NCI-H524 treated with DMSO at 0.1 percent for 48 hours (cell line): ENCODE measurements at regions not wholly inside any gene's neighbourhood (a gene's known extent, or its start where the extent isn't known, plus 50 kb on each side); places are given as distances from the start of the nearest gene placed in this dataset.
A peak's percentile ranks its signal among the peaks of the same experiment; 100 is the strongest.

Experiments
- DNase-seq: peaks from one replicate; lab custom pipeline; 2025; lab: John Stamatoyannopoulos, UW

DNA sequence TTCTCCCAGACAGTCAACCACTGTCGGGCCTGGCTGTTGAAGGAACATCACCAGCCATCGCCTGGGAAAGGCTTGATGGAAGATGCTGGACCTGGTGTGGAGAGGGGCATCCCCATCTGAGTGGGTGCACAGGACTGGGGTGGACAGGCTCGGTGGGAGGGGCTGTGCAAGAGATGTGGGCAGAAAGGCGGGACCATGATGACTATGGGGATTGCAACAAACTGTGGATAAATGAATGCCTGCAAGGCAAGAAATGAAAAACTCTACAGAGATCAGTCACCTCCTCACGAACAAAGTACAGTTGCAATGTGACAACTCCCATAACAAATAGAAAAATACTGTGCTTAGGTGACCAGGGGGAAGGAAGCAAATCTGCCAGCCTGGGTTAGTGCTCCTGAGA, 171.9 kb upstream of the GPR12 start:
- DNase-seq: no peak

DNA sequence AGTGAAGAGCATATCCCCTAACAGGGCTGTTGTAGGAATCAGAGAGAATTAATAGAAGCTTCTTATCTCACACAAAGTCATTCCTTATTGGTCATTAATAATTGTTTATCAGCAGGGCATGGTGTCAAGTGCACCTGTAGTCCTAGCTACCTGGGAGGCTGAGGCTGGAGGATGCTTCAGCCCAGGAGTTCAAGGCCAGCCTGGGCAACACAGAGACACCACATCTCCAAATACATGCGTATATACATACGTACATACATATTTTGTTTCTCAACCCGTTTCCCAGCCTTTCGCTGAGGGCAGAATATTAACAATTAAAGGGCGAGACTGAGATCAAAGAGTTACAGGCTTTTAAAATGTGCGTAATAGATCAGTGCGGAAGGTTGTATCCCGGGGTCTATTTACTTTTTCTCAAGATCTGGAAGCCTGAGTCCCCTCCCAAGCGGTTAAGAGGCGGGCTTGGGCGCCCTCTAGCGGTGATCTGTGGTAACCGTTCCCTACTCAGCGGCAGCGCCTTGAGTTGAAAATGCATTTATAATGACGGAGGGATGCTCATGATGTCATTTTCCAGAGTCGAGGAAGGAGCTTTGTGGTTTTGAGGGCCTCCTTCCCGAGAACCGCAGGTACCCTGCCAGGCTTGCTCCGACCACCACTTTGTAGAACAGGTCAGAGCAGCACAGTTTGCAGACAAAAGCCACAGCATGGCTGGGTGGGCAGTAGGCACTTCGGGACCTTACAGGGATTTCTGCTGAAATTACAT, 169.6 kb upstream of the GPR12 start:
- DNase-seq: peak; percentile 44

DNA sequence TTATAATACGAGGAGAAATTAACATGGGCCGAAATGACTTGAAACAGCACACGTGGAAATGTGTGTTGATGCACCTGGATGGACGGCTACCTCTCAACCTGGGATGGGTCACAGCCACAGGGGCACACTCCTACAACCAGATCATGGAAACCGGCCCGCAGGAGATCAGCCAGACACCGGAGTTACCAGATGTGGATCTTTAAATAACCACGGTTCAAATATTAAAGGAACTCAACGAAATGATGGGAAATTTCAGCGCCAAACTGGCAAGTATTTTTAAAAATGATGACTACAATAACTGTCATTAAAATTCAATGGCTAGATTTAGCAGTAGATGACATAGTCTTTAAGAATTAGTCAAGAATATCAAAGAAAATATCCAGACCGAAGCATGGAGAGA, 166.9 kb upstream of the GPR12 start:
- no peak for DNase-seq

DNA sequence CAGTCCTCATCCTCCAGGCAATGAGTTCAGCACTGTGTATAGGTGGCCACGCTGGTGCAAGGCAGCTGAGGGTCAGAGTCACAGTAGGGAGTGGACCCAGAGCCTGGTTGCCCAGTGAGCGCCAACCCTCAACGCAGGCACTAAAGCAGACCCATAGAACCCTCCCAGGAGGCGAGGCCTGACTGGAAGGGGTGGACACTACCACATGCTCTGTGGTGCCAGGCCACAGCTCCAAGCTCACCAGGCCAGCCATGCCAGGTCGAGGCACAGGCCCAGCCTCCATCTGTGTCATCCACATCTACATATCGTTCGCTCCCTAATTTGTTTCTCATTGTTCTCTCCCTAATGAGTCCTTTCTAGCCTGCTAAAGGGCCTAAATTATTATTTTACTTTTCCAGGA, 165.8 kb upstream of the GPR12 start:
- no peak for DNase-seq

DNA sequence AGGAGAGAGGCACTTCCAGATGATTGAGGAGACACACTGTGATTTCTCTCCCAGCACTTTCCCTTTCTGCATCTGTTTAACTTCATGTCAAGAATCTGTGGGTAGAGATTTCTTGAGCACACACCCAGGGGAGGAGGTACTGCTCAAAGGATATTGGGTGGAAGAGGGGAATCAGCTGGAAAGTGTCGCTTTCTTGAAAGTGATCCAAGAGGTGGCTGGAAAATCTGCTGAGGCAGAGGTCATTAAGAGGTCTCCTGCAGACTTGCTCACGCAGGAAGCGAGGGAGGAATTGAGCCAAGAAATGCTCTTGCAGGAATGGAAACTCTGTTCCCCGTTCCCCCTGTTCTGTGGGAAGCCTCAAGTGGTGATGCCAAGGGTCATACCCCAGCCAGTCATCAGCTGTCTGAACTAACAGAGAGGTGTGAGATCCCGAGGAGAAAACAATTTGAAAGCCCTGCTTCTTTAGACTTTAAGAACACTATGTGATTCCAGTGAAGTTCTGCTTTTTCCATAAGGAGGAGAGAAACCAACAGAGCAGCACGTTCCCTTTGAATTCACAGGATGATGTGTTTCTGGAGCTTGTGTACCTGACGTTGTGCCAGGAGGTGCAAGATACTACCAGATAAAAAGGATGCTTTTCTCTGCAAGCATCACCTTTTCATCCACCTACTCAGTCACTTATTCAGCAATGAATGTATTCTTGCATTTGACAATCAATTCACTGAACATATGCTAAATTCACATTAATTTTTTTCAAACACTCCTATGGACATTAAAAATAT, 163.4 kb upstream of the GPR12 start:
- no peak for DNase-seq

- DNase-seq: no peak
Observed at GRCh38 chr13:26921918-26922317, 161.3 kb upstream of the GPR12 start.

- DNase-seq: no peak
Observed at GRCh38 chr13:26920614-26921355, 160.2 kb upstream of the GPR12 start.

- DNase-seq: no peak
Observed at GRCh38 chr13:26919732-26920131, 159.1 kb upstream of the GPR12 start.

- DNase-seq: no peak
Observed at GRCh38 chr13:26919311-26919710, 158.7 kb upstream of the GPR12 start.

DNA sequence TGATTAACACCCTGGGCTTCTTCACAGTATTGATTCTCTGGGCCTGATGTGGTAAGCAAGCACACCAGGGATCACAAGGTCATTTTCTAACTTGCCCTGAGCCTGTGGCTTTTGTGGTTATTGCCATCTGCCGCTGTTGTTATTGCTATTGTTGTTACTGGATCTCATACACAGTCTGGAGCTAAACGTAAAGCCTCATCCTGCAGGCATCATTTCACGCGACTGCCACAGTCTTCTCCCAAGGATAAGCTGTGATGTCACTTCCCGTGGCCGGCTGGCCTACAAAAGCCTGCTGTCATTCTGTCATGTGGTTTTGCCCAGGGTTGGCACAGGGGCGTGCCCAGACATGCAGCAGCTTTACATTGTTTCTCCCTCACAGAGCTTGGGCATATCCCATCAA, 154.0 kb upstream of the GPR12 start:
- DNase-seq: no peak

DNA sequence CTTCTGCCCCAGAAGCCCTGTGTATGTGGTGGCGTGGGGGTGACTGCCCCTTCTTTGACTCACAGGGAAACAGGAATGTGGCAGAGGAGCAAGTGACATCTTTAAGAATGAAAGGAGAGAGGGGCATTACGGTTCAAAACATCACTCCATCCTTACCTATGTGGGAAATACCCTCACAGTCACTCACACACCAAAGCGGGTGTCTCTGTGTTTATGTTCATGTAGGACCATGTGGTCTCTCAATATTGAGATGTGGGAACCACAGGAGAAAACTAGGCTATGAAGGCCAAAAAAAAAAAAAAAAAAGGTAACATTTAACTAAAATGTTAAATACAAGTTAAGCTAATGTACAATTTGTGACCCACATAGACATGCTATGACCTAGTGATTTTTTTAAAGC, 153.6 kb upstream of the GPR12 start:
- DNase-seq: no peak

GRCh38 chr13:26910754-26911465, 150.3 kb upstream of the GPR12 start:
- DNase-seq: no peak

GRCh38 chr13:26909477-26909876, 148.9 kb upstream of the GPR12 start:
- DNase-seq: no peak

GRCh38 chr13:26908126-26908525, 147.5 kb upstream of the GPR12 start:
- no peak for DNase-seq

DNA sequence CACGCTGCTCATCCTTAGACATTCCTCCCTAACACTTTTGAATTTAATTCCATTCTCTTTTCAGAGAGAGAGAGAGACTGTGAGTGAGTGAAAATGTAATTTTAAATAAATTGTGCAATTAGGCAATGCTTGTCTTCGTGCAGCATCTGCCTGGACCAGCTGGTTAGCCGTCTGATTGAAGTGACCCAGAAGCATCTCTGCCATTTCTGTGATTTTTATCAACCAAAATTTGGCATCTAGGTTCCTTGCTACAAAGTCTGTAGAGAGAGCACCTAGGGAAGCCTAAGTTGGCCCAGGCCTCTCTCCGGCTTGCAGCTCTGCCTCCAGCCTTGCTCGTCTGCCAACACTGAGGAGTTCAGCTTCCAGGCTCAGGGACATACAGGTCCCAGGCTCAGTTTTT, 138.6 kb upstream of the GPR12 start:
- no peak for DNase-seq

DNA sequence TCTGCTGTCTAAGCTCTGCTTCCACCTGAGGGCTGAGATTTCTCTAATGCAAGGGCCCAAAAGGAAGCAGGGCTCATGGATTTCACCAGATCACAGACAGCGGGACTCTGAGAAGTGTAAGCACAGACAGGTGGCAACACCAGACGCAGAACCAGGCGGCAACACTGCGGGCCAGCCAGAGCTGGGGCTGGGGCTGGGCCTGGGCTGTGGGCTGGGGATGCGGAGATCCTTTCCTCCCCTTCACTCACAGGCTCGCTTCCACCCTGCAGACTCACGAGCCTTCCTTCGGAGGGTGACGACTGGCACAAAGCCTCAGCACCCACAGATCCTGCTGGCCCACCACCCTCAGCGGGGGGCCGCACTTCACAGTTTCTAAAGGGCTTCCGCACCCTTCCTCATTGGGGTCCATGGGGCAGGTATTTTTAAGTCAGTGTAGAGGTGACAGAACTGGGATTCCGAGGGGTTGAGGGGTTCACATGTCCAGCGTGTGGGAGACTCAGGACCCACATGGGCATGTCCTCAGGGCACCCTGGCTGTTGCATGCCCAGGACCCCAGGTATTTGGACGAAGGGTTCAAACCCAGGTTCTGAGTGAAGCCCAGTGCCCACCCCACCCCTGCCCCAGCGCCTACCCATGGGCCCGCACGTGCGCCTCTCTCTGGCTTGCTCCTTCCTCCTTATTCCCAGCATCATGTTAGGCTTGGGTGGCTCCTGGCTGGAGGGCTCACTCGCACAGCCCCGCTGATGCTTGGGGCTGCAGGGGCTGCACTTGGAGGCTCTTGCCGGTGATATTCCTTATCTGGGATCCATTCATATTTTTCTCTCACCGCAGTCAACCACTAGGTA, 137.3 kb upstream of the GPR12 start:
- DNase-seq: no peak

GRCh38 chr13:26896986-26897668, 136.5 kb upstream of the GPR12 start:
- no peak for DNase-seq

DNA sequence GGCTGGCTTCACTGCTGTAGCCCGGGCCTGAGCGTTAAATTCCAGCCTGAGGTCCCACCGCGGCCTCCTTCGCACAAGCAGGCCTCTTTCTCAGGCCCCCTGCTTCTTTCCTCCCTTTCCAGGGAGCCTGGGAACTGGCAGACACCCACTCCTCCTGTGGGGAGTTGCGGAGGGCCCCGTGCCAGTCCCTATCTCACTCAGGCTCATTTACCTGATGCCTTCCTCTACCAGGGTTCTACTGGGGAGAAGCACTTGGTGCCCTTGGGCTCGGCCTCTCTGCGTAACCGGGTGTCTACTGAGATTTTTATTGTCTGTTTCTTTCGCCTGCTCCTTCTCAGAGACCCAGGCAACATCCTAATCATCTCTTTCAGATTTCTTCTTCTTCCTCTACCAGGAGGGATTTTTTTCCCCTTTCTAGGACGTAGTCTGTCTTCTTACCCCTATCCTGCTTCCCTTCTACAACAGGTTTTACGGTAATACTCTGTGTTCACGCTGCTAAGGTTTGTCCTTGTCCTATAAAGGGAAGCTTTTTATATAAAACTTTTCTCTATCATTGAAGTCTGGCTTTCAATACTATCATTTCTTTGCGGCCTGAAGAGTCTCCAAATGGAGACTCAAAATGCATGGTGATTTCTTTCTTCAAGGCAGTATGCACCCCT, 135.4 kb upstream of the GPR12 start:
- DNase-seq: no peak

DNA sequence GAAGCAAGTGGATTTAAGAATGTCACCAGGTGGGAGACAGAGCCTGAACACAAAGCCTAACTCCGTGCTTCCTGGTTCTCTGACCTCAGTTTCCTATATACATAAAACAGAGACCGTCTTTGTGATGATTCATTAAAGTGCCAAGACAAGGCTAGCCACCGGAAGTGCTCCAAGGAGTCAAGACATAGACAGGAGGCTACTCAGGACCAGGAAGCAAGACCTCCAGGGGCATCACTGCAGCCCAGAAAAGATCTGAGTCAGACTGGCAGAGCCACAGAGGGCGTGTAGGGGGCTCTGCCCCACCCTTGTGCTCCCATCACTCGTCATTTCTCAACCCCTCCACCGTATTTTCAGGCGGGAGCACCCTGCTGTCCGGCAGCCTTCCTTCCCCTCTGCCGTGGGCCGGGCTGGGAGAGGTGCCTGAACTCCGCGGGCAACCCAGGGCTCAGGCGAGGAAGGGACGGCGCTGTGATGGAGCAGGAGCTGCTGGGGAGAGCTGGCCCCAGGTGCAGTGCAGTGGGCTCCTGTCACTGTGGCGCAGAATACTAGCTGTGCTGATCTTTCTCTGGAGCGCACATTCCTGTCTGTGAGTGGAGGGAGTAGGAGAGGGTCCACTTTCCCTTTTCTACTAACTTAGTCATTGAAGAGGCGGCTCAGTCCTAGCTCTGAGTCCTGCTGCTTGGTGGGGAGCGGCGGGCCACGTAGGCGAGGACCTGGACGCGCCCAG, 134.7 kb upstream of the GPR12 start:
- DNase-seq: no peak

DNA sequence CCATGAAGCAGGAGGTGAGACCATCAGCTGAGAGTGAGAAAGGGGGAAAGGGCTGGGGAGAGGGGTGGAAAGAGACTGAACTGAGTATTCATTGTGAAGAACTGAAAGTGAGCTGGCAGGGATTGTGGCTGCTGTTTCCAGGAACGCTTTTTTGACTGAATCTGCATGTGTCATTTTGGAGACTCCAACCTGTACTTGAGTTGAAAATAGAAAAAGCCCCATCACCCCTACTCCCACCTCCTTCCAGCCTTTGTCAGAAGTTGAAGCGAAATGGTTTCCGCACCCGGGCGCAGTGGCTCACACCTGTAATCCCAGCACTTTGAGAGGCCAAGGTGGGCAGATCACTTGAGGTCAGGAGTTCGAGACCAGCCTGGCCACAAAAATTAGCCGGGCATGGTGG, 128.0 kb upstream of the GPR12 start:
- no peak for DNase-seq
